ENCODE measurements at regions not wholly inside any gene's neighbourhood (a gene's known extent, or its start where the extent isn't known, plus 50 kb on each side); places are given as distances from the start of the nearest gene placed in this dataset.

DNA sequence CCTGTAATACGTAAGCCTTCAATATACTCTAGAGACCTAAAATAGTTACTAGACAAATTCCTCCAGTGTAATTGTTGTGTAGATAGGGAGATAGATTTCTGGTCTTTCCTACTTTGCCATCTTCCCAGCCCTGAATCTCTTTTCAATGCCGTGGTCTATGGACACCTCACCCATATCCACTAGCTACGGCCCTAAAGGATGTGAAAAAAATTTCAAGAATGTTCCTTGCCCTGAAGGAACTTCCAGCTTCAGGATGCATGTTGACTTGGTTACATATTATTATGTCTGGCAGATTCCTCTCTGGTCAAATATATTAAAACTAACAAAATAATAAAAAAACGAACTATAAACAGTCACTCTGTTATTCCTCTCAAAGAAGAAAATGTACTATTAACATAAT lies 52.4 kb upstream of the TSPAN5 start:
- Mint-ChIP-seq H3K9me3 (ENCODE audit: low read depth, unreplicated experiment) (peaks cover 6% of the 10 kb centered on the region), H3K27me3 (ENCODE audit: unreplicated experiment) (no peaks in the 10 kb centered on the region), H3K27ac (ENCODE audit: unreplicated experiment) (no peak overlapping the region)

More for the DNA sequence above, 52.4 kb upstream of the TSPAN5 start:
- Mint-ChIP-seq H3K4me1 (ENCODE audit: low read depth, unreplicated experiment) (no peaks in the 10 kb centered on the region), H3K36me3 (ENCODE audit: insufficient read depth, unreplicated experiment) (no peaks in the 10 kb centered on the region), H3K4me3 (ENCODE audit: low read depth, unreplicated experiment) (no peak overlapping the region)
- TF ChIP-seq, protein P1, sequence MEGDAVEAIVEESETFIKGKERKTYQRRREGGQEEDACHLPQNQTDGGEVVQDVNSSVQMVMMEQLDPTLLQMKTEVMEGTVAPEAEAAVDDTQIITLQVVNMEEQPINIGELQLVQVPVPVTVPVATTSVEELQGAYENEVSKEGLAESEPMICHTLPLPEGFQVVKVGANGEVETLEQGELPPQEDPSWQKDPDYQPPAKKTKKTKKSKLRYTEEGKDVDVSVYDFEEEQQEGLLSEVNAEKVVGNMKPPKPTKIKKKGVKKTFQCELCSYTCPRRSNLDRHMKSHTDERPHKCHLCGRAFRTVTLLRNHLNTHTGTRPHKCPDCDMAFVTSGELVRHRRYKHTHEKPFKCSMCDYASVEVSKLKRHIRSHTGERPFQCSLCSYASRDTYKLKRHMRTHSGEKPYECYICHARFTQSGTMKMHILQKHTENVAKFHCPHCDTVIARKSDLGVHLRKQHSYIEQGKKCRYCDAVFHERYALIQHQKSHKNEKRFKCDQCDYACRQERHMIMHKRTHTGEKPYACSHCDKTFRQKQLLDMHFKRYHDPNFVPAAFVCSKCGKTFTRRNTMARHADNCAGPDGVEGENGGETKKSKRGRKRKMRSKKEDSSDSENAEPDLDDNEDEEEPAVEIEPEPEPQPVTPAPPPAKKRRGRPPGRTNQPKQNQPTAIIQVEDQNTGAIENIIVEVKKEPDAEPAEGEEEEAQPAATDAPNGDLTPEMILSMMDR (IDR thresholded peaks at IDR 0.05; ENCODE audit: unreplicated experiment) = no peak
- intact Hi-C loops (cut with micrococcal nuclease; ENCODE audit: unreplicated experiment) = no loop called here
- CTCF ChIA-PET = no interaction called here
- no TSS peak for BruUV-seq (replicated peaks)
- no peak for DNase-seq

All from Calu3 (cell line).